ENCODE measurements at regions not wholly inside any gene's neighbourhood (a gene's known extent, or its start where the extent isn't known, plus 50 kb on each side); places are given as distances from the start of the nearest gene placed in this dataset.
"Not testable (repeated sequence)": the region's sequence is repeated elsewhere in the genome, so short reads cannot be mapped to it uniquely, and the experiment has no call there.

- FAIRE-seq = no peak
These were observed 56.6 kb downstream of the SLITRK1 start for GRCh38 chr13:83825676-83826075.

GRCh38 chr13:83824560-83824959, 57.7 kb downstream of the SLITRK1 start:
- no peak for FAIRE-seq

GRCh38 chr13:83824120-83824519, 58.2 kb downstream of the SLITRK1 start:
- FAIRE-seq = no peak

- no peak for FAIRE-seq
These were observed 62.7 kb downstream of the SLITRK1 start for GRCh38 chr13:83819611-83820010.

DNA sequence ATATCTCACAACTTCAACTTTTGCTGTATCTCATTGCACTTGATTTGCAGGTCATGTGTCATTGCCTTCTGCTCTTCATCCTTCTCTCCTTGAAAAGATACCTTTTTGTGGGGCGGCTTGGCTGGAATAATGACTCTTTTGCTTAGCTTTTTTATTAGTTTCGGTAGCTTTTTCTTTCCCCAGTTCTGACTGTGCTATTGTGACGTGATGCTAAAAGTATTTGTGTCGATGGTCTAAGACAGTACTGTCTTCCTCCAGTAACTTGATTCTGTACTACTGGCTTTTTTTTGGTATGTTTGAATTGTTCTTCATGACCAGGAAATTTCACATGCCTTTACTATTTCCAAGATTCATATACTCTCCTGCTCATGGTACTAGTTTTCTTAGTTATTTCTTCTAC, 63.1 kb downstream of the SLITRK1 start:
- FAIRE-seq = no peak

DNA sequence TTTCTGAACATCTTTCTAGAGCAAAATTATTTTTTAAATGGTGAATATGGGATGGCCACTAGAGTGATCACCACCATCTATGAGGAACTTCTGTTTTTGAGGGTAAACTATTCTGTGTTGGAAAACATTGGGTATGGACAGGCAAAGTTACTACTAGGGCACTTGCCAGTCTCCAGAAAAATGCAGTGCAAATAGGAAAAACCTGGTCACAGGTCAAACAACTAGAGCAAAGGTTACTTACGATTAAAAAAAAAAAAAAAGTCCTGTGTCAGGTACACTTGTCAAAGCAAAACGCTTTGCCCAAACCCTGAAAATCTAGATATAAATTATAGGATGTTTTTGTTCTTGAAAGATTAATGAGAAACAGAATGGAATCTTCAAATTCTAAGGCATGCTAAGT, 66.2 kb downstream of the SLITRK1 start:
- FAIRE-seq = no peak

GRCh38 chr13:83815598-83815997, 66.7 kb downstream of the SLITRK1 start:
- FAIRE-seq = no peak

- FAIRE-seq = no peak
These were observed 72.1 kb downstream of the SLITRK1 start for GRCh38 chr13:83810136-83810535.

DNA sequence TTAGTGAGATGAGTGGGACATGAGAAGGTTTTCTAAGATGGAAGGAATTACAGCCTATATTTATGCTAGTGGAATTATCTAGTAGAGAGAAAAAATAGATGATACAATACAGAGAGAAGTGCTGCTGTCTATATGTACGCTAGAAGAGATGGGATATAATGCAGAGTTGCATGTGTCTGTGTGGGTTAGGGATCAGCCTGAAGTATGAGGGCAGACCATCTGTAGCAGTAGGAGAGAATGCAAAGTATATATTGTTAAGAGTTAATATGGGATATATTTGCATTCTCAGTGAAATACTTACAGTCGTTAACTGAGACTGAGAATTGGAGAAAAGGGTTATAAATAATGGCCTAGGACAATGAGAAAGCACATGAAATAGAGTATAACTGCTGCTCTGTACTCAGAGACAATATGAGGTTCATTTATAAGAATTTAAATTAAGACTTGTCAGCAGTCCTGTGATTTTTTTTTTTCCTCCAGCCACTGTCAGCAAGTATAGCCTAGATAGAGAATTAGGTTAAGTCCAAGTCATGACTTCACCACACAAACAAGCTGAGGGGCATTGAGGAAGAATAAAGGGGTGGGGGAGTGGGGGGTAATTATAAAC, 77.8 kb downstream of the SLITRK1 start:
- FAIRE-seq = no peak

DNA sequence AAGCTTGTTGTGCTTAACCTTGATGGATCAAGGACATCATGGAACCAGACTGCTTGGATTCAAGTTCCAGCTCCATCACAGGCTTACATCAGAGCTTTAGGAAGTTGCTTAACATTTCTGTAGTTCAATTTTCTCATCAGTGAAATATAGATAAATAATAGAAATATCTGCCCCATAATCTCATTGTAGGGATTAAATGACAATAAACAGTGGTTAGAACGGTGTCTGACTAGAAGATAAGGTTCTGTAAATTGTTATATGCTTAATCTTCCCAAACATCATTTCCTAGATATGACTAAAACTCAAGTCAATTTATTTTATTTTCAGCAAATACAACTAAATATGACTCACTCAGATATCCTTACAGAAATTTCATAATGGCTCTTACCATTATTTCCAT, 83.5 kb downstream of the SLITRK1 start:
- FAIRE-seq = no peak

DNA sequence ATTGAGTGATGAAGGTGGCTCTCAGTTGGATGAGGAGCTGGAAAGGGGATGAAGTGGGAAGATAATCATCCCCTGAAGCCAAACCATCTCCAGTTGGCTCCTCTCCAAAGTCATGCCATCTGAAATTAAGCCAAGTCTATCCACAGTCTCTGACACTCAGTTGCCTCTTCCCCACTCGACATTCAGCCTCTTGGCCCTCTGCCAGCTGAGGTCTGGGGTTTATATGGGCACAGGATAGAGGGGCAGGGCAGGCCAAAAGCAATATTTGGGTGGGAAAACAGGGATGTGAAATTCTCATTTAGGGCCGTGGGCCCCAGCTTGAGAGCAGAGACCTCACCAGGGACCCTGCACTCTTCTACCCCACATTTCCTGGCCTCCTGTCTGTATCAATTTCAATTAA, 85.9 kb downstream of the SLITRK1 start:
- no peak for FAIRE-seq

GRCh38 chr13:83794583-83794982, 87.7 kb downstream of the SLITRK1 start:
- no peak for FAIRE-seq

DNA sequence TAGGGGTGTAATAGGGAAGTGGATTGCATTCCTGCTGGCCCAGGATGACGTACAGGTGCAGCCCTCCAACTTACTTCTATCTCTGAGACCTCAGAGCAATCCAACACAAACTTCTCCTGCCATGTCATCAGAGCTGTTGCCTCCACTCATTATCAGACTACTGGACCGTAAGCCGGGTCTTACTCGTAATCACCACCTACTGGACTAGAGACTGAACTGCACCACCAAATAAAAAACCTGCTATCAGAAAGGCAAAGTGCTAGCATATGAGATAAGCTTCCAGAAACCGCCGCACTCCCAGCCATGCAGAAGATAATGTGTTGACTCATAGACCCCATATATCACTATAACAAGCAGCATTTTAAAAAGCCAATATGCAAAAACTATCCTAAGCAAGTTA, 102.0 kb downstream of the SLITRK1 start:
- no peak for FAIRE-seq

GRCh38 chr13:83773961-83774360, 108.3 kb downstream of the SLITRK1 start:
- no peak for FAIRE-seq

DNA sequence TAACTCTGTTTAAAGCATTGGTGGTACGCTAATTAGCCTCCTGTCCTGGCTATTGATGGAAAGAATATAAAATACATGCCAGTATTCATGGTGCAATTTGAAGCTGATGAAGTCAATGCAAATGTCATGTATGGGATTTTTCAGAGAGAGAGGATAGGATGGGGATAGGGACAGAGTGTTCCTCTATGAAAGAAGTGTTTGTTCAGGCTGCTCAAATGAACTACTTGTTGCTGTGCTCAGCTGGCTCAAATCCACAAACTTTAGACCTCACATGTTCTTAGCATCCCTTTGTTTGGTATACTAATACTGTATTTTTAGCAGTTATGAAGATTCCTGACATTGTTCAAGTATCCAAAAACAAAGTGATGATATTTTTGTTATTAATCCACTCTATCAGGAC, 116.5 kb downstream of the SLITRK1 start:
- no peak for FAIRE-seq

DNA sequence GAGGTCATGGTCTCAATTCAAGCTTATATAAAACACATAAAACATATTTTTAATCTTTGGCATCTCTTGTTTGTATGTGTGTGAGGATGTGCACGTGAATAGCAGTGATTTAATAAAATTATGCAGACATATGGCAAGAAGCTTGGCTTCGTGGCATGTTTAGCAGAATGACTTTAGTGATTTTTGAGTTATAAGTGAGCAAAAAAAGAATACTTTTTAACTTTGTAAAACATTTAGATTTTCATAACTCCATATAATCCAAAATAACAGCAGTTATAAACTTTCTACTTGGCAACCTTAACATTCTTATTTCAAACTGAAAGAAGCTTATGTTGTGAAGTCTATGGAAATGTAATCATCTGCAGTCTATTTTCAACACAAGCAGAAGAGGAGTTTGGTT, 120.6 kb downstream of the SLITRK1 start:
- no peak for FAIRE-seq

DNA sequence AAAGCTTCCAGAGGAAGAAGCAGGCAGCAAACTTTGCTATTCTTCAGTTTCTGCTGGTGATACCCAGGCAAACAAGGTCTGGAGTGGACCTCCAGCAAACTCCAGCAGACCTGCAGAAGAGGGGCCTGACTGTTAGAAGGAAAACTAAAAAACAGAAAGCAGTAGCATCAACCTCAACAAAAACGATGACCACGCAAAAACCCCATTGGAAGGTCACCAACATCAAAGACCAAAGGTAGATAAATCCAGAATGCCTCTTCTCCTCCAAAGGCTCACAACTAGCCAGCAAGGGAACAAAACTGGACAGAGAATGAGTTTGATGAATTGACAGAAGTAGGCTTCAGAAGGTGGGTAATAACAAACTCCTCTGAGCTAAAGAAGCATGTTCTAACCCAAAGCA, 127.1 kb downstream of the SLITRK1 start:
- not testable (repeated sequence) for FAIRE-seq

- FAIRE-seq = no peak
These were observed 128.2 kb downstream of the SLITRK1 start for GRCh38 chr13:83753912-83754624.

DNA sequence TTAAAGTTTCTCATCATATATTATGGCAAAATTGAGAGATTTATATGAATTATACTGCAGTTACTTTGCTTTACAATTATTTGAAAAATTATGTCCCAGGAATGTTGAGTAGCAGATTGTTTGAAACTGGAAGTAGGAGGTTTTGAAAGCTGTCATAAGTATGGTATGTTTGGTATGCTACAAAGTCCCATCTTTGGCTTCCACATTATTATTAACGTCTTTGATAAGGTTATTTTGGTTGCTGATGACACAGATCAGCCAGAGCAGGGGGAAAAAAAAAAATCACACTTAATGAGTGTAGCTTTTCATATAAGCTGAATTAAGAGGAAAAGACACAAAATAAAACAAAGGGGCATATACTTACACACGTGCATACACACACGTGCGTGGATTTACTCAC, 130.1 kb downstream of the SLITRK1 start:
- no peak for FAIRE-seq

DNA sequence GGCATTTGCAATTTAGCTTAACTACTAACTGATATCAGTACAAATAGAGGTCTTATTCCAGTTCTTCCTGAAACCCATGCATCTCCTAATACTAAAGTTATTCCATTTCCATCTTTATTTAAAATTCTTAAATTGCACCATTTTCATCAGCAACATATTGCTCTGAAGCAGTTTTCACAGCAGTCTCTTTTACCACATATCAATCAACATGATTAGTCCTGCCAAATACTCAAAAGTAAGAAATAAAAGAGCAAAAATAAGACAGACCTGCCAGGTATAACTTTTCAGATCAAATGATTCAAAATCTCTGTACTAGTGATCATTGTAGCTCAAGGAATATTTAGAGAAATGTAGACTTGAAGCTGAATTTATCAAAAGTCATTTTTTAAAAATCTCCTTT, 141.7 kb downstream of the SLITRK1 start:
- no peak for FAIRE-seq

DNA sequence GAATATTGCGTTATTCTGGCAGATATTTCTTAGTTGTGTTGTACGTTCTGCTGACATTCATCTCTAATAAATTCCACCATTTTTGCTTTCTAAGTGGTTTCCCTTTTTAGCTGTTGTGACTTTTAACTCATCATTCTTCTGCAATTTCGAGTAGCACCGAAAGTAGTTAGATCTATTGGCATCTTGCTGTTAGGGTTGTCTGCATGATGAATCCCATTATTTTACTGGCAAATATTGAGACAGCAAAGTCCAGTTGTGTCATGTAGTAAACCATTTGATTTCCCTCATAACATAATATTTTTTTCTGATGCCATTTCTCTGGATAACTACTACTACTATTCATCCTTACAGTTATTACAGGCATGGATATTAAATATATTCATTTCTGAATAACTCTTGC, 143.9 kb downstream of the SLITRK1 start:
- FAIRE-seq = no peak

GRCh38 chr13:83733293-83733692, 149.0 kb downstream of the SLITRK1 start:
- no peak for FAIRE-seq

- FAIRE-seq = no peak
These were observed 149.5 kb downstream of the SLITRK1 start for GRCh38 chr13:83732755-83733154.

- no peak for FAIRE-seq
These were observed 151.2 kb downstream of the SLITRK1 start for GRCh38 chr13:83731113-83731512.

GRCh38 chr13:83730674-83731073, 151.6 kb downstream of the SLITRK1 start:
- no peak for FAIRE-seq
